Activated T-helper 17 cell treated with anti-CD3 and anti-CD28 coated beads, Interleukin-2, amount 50 U/mL, for 72 hours (primary cell): ENCODE measurements at regions not wholly inside any gene's neighbourhood (a gene's known extent, or its start where the extent isn't known, plus 50 kb on each side); places are given as distances from the start of the nearest gene placed in this dataset.
"Not testable (repeated sequence)": the region's sequence is repeated elsewhere in the genome, so short reads cannot be mapped to it uniquely, and the experiment has no call there.

Experiments
- ATAC-seq: fragments of 150-1000 bp; cut with Tn5 transposase; replicated peaks from 2 replicates; pipeline ENCODE4 v1.10.0; 2021; ENCODE audit warnings: mild to moderate bottlenecking, moderate library complexity
- H3K27ac Mint-ChIP-seq: one replicate; pipeline ENCODE4 v1.8.0; 2022; ENCODE audit warnings: mixed read lengths
- H3K27me3 Mint-ChIP-seq: one replicate; pipeline ENCODE4 v1.8.0; 2022; ENCODE audit warnings: mixed read lengths
- H3K36me3 Mint-ChIP-seq: one replicate; pipeline ENCODE4 v1.8.0; 2022; ENCODE audit warnings: low read depth, mild to moderate bottlenecking, mixed read lengths
- H3K4me1 Mint-ChIP-seq: one replicate; pipeline ENCODE4 v1.8.0; 2022; ENCODE audit warnings: mixed read lengths
- H3K4me3 Mint-ChIP-seq: one replicate; pipeline ENCODE4 v1.8.0; 2022; ENCODE audit warnings: mild to moderate bottlenecking, mixed read lengths
- H3K9me3 Mint-ChIP-seq: one replicate; pipeline ENCODE4 v1.8.0; 2022; ENCODE audit warnings: mixed read lengths

DNA sequence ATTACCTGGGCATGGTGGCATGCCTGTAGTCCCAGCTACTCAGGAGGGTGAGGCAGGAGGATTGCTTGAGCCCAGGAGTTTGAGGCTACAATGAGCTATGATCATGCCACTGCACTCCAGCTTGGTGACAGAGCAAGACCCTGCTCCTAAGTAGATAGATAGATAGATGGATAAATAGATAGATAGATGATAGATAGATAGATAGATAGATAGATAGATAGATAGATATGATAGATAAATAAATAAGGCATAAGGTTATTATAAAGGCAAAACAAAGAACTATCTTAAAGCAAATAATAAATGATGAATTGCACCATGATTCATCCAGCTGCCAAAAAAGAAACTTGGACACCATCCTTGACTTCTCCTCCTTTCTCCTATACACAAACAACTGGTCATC is 82.0 kb upstream of the DLX6 start:
- H3K4me1 Mint-ChIP-seq, H3K9me3 Mint-ChIP-seq, H3K4me3 Mint-ChIP-seq, H3K27ac Mint-ChIP-seq, H3K36me3 Mint-ChIP-seq, ATAC-seq: not testable (repeated sequence)
- H3K27me3 Mint-ChIP-seq = peaks cover 27% of the 10 kb centered on the region

DNA sequence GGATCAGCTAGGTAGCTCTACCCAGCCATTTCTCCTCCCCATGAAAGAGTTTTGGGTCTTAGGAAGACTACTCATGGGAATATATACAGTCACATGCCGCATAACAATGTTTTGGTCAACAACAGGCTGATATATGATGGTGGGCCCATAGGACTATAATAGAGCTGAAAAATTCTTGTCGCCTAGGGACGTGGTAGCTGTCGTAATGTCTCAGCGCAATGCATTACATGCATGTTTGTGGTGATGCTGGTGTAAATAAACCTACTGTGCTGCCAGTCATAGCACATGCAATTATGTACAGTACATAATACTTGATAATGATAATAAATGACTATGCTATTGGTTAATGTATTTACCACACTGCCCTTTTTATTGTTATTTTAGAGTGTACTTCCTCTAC is 78.2 kb upstream of the DLX6 start:
- no peak overlapping the region for H3K4me3 Mint-ChIP-seq
- H3K27ac Mint-ChIP-seq = no peak overlapping the region
- no peaks in the 10 kb centered on the region for H3K4me1 Mint-ChIP-seq
- H3K36me3 Mint-ChIP-seq = no peaks in the 10 kb centered on the region
- H3K27me3 Mint-ChIP-seq = peaks cover 16% of the 10 kb centered on the region
- ATAC-seq = no peak
- no peaks in the 10 kb centered on the region for H3K9me3 Mint-ChIP-seq

DNA sequence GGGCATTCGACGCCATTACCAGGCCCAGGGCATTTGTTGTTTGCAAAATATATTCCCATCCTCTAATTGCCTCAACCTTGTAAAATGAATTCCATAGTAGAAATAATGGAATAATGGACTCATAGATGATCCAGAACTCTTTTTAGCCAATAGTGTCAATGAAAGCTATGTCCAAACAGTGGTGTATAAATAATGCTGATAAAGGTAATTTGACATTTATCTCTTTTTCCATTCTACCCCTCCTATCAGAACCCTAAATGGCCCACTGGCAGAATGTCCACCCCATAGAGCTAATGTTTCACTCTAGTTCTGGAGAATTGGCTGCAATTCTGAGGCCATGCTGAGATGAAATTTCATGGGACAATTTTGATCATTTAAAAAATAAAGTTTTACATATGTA is 76.4 kb upstream of the DLX6 start:
- H3K27ac Mint-ChIP-seq = no peak overlapping the region
- H3K4me1 Mint-ChIP-seq = no peaks in the 10 kb centered on the region
- H3K27me3 Mint-ChIP-seq = peaks cover 5% of the 10 kb centered on the region
- no peak for ATAC-seq
- H3K4me3 Mint-ChIP-seq = no peak overlapping the region
- H3K36me3 Mint-ChIP-seq = no peaks in the 10 kb centered on the region
- no peaks in the 10 kb centered on the region for H3K9me3 Mint-ChIP-seq

DNA sequence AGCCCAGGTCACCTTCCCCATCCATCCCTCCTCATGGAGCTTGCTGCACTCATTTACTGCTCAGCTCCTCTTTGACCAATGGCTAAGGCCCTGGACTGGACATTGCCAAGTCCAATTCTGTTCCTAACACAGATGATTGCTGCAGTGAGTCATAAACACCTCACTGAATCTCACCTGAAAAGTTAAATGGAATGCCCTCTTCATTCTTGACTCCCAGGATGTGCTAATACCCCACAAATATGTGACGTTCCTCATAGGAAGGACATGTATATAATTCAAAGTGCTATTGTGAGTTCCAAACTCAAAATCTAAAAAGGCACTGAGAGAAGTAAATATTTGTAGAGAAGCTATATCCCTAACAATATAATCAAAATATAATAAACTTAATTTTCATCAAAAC is 73.5 kb upstream of the DLX6 start:
- Mint-ChIP-seq H3K4me3 (no peak overlapping the region), H3K27ac (no peak overlapping the region), H3K4me1 (no peaks in the 10 kb centered on the region), H3K36me3 (no peaks in the 10 kb centered on the region), H3K27me3 (no peaks in the 10 kb centered on the region), H3K9me3 (no peaks in the 10 kb centered on the region)
- ATAC-seq = no peak

DNA sequence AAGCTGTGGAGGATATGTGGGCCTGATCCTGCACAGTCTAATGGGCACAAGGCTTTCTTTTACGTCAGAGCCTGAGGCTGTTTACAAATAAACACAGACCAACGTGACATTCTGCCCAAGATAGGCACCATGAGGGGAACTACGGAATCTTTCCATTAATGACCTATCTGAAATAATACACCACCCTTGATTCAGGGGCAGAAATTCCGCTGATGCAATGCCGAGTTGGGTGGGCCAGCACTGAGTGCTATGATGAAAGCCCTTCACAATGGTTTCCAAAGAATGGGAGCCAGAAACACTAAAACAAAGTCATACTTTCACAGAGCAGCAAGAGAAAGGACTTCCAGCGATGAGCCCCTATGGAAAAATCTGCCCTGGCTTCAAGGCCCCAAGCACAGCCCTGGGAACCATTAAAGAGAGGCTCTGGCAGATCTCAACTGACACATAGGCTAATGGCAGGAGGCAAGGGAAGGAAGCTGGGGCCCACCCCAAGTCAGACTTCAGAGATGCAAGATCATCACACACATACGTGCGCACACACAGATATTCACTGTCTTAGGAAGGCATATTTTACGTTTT is 72.2 kb upstream of the DLX6 start:
- Mint-ChIP-seq H3K27ac (no peak overlapping the region), H3K9me3 (no peaks in the 10 kb centered on the region), H3K36me3 (no peaks in the 10 kb centered on the region), H3K4me1 (no peaks in the 10 kb centered on the region), H3K27me3 (no peaks in the 10 kb centered on the region), H3K4me3 (no peak overlapping the region)
- no peak for ATAC-seq

DNA sequence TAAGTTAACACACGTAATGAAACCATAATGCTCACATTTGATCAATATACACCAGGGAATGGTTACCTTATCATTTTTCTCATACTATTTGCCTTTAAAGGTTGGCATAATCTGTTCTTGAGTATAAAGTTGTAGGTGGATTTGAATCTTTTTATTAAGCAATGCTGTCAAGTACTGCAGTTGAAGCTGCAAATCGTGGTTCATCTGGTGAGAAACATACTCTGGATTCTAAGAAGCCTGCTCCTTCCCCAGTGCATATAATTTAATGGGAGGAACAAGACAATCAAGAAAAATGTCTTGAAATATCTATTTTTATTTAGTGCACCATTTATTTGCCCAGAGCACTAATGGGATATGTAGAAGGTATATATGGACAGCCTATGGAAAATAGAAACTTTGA is 68.7 kb upstream of the DLX6 start:
- ATAC-seq = no peak
- Mint-ChIP-seq H3K36me3 (no peaks in the 10 kb centered on the region), H3K4me3 (no peak overlapping the region), H3K4me1 (no peaks in the 10 kb centered on the region), H3K9me3 (no peaks in the 10 kb centered on the region), H3K27ac (no peak overlapping the region), H3K27me3 (no peaks in the 10 kb centered on the region)

DNA sequence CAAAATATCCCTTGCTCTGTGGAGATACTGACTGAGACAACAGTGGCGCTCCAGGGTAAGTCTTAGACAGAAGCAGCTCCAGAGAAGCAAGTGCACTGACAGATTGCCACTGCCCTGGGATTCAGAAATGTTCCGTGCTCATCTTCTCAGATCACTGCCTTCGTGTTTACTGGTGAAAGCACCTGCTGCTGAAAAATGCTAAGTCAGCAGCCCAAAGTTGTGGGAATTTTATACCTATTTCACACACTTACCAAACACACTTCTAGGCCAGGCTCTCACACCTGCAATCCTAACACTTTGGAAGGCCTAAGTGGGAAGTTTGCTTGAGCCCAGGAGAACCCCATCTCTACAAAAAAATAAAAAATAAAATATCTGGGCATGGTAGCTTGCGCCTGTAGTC is 63.2 kb upstream of the DLX6 start:
- H3K9me3 Mint-ChIP-seq = no peaks in the 10 kb centered on the region
- H3K27ac Mint-ChIP-seq = no peak overlapping the region
- H3K27me3 Mint-ChIP-seq = no peaks in the 10 kb centered on the region
- H3K4me1 Mint-ChIP-seq = no peaks in the 10 kb centered on the region
- no peaks in the 10 kb centered on the region for H3K36me3 Mint-ChIP-seq
- no peak for ATAC-seq
- H3K4me3 Mint-ChIP-seq = no peak overlapping the region

DNA sequence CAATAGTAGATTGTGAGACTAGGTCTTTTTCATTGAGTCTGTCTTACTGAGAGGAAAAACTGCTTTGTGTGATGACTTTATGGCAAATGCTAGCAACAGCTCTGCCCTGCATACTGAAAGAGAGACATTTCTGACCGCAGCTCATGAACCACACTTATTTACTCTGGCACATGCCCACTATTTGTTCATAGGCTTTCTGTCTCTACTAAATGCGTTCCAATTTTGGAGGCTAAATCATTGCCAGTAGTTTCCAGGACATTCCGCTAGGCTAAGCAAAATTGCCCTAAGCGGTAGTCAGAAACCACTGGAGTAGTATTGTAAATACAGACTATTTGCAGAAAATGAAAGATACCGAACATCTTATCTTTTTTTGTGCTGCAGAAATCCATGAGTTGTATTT is 55.6 kb upstream of the DLX6 start:
- H3K36me3 Mint-ChIP-seq = no peaks in the 10 kb centered on the region

DNA sequence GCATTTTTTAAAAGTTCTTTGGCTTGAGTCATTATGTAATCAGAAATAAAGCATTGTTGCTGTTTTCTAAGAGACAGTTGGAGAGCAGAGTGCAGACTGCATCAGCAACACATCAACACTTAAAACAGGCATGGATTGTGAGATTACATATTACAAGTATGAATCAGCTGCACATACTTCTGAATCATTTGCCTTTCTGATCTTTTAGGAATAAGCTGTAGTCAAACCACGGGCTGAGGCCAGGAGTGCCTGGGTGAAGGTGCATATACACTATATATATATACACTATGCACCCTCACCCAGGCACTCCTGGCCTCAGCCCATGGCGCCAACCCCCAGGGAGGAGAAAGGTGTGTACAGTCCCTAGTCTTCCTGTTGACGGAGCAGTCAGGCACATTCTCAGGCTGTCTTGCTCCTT is 52.4 kb upstream of the DLX6 start:
- H3K27ac Mint-ChIP-seq = no peak overlapping the region
- H3K9me3 Mint-ChIP-seq = peaks cover 6% of the 10 kb centered on the region
- no peaks in the 10 kb centered on the region for H3K36me3 Mint-ChIP-seq
- H3K27me3 Mint-ChIP-seq = peaks cover 17% of the 10 kb centered on the region
- H3K4me3 Mint-ChIP-seq = no peak overlapping the region
- ATAC-seq = no peak
- no peaks in the 10 kb centered on the region for H3K4me1 Mint-ChIP-seq

More for the DNA sequence above, 55.6 kb upstream of the DLX6 start:
- peaks cover 9% of the 10 kb centered on the region for H3K27me3 Mint-ChIP-seq
- H3K27ac Mint-ChIP-seq = no peak overlapping the region
- ATAC-seq = no peak
- no peak overlapping the region for H3K4me3 Mint-ChIP-seq
- no peaks in the 10 kb centered on the region for H3K9me3 Mint-ChIP-seq
- H3K4me1 Mint-ChIP-seq = no peaks in the 10 kb centered on the region

DNA sequence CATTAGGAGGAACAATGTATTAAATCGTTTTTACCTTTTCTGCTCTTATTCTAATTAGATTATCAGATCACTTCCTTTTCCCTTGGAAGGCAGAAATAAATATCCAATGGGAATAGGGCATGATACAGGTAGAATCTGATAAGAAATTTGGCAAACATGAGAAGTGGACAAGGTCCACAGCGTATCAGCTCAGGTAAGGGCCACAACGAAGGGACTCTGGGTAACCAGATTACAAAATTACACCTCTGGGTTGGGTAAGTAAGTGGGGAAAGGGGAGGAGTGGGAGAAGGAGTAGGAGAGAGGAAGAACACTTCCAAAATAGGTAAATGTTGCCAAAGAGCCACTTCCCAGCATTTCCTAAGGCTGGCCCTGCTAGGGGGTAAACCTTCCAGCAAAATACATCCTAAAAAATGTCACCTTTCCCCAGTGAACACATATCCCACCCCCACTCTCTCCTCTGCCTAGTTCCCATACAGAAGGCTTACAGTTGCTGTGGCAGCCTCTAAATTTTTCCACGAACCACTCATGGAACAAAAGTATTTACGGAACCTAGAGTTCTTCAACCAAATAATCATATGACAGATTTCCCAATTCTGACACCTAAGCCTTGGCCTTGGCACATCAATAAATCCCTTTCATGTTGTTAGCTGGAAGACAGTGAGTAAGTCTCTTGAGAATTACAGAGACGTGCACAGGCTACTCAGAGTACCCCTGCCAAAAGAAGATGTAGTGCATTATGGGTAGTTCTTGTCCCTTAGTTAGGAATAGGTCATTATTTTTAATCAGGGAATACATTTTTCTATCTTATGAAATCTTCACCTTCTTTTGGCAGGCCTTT is 51.5 kb upstream of the DLX6 start:
- Mint-ChIP-seq H3K4me3 (no peak overlapping the region), H3K27me3 (peaks cover 22% of the 10 kb centered on the region), H3K36me3 (no peaks in the 10 kb centered on the region), H3K9me3 (peaks cover 6% of the 10 kb centered on the region), H3K4me1 (no peaks in the 10 kb centered on the region), H3K27ac (no peak overlapping the region)
- ATAC-seq = no peak
